Neural crest cell (in vitro differentiated cells): ENCODE measurements at regions not wholly inside any gene's neighbourhood (a gene's known extent, or its start where the extent isn't known, plus 50 kb on each side); places are given as distances from the start of the nearest gene placed in this dataset.

Experiments
- DNase-seq: peaks from one replicate; pipeline ENCODE4 v3.0.0; 2021; ENCODE audit warnings: low read depth, mixed read lengths, low spot score
- H3K27ac Mint-ChIP-seq: one replicate; pipeline ENCODE4 v1.8.0; 2021; ENCODE audit warnings: mild to moderate bottlenecking, mixed read lengths; ENCODE audit not compliant: unreplicated experiment
- H3K27me3 Mint-ChIP-seq: 2 replicates; pipeline ENCODE4 v1.8.0; 2021; ENCODE audit warnings: low read depth, mild to moderate bottlenecking, mixed read lengths
- H3K36me3 Mint-ChIP-seq: 2 replicates; pipeline ENCODE4 v1.8.0; 2021; ENCODE audit warnings: low read depth, mild to moderate bottlenecking, mixed read lengths
- H3K4me1 Mint-ChIP-seq: 2 replicates; pipeline ENCODE4 v1.8.0; 2021; ENCODE audit warnings: mixed read lengths
- H3K4me3 Mint-ChIP-seq: one replicate; pipeline ENCODE4 v1.8.0; 2021; ENCODE audit warnings: mild to moderate bottlenecking, mixed read lengths
- H3K9me3 Mint-ChIP-seq: 2 replicates; pipeline ENCODE4 v1.8.0; 2021; ENCODE audit warnings: mixed read lengths
- CTCF ChIP-seq: fragments of 200-600 bp; sonication (generic); conservative IDR thresholded peaks from 2 replicates; pipeline ENCODE4 v1.5.0; 2021; ENCODE audit warnings: antibody characterized with exemption, mild to moderate bottlenecking

DNA sequence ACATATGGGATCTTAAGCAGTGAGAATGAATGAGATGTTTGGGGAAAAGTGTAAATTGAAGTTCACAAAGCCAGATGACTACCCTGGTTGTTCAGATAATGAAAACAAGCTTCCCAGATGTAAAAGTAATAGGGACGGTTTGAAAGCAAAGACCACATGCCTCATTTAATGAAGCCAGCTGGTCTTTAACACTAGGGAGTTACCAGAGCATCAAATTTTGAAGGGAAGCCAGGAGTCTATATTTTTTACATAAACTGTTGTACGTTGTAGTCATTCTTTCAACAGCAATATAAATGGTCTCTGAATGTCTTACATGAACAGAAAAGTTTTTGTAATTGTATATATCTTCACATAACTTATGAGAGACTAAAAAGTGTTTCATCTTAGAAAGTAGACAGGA is 2604.5 kb upstream of the PCDH20 start:
- Mint-ChIP-seq H3K9me3 (no peaks in the 10 kb centered on the region), H3K4me1 (no peaks in the 10 kb centered on the region), H3K36me3 (no peaks in the 10 kb centered on the region), H3K27me3 (no peaks in the 10 kb centered on the region), H3K4me3 (no peak overlapping the region), H3K27ac (no peak overlapping the region)
- TF ChIP-seq CTCF, result no peak
- no peak for DNase-seq

DNA sequence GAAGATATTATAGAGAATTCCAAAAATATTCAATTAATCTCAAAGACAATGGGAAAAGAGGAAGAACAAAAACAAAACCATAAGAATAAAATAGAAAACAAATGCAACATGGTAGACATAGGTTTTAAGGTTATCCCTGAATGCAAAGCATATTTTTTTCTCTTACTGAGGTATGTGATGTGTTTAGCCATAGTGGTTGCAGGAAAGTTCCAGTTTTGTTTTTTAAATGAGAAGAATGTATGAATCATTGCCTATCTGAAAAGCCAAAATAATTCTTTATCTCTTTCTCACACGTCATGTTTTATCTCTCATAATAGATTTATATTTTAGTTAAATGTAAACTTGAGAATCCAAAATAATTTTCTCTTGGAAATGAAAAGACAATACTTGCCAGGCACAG is 2591.7 kb upstream of the PCDH20 start:
- DNase-seq, result no peak
- H3K36me3 Mint-ChIP-seq, result no peaks in the 10 kb centered on the region
- H3K27ac Mint-ChIP-seq, result no peak overlapping the region
- no peaks in the 10 kb centered on the region for H3K9me3 Mint-ChIP-seq
- TF ChIP-seq CTCF, result no peak
- no peaks in the 10 kb centered on the region for H3K27me3 Mint-ChIP-seq
- H3K4me3 Mint-ChIP-seq, result no peak overlapping the region
- no peaks in the 10 kb centered on the region for H3K4me1 Mint-ChIP-seq

- Mint-ChIP-seq H3K9me3 (no peaks in the 10 kb centered on the region), H3K4me1 (no peaks in the 10 kb centered on the region), H3K27ac (no peak overlapping the region), H3K4me3 (no peak overlapping the region), H3K36me3 (no peaks in the 10 kb centered on the region), H3K27me3 (no peaks in the 10 kb centered on the region)
- no peak for DNase-seq
- TF ChIP-seq CTCF, result no peak
These were observed 2584.7 kb upstream of the PCDH20 start for GRCh38 chr13:64000321-64000720.

DNA sequence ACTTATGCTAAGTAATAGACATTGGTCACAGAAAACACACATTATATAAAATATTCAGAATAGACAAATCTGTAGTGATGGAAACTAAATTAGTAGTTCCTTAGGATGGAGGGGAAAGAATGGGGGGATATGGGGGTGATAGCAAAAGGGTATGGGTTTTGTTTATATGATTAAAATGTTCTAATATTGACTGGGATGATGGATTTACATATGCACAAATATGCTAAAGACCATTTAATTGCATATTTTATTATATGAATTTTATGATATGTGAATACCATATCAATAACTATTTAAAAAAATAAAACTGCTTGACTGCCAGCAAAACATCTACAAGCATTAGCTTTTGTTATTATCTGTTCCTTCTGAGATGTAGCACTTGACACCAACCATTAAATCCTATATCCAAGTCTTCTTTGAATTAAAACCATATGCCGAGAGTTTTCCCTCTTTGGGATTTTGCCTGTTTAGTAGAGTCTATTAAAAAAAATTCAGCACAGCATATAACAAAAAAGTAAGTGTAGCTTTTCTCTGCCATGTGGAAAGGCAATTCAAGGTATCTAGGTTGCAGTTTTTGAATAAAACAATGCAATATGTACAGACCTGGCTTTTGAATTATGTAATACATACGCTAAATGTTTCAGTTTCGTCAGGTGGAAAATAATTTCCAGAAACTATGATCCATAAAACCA is 2584.1 kb upstream of the PCDH20 start:
- no peak for TF ChIP-seq CTCF
- no peaks in the 10 kb centered on the region for H3K27me3 Mint-ChIP-seq
- H3K27ac Mint-ChIP-seq, result no peak overlapping the region
- H3K9me3 Mint-ChIP-seq, result no peaks in the 10 kb centered on the region
- H3K4me3 Mint-ChIP-seq, result no peak overlapping the region
- no peaks in the 10 kb centered on the region for H3K4me1 Mint-ChIP-seq
- H3K36me3 Mint-ChIP-seq, result no peaks in the 10 kb centered on the region
- no peak for DNase-seq

DNA sequence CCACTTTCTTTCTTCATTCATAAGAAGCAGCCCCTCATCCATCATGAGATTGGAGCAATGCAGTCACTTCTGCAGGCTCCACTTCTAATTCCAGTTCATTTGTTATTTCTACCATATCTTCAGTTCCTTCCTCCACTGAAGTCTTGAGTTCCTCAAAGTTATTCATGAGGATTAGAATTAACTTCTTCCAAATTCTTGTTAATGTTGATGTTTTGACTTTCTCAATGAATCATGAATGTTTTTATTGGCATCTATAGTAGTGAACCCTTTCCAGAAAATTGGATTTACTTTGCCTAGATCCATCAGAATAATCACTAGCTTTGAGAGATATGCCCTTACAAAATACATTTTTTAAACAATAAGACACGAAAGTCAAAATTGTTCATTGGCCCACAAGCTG is 2567.7 kb upstream of the PCDH20 start:
- peaks cover 5% of the 10 kb centered on the region for H3K9me3 Mint-ChIP-seq
- no peak for DNase-seq
- TF ChIP-seq CTCF, result no peak
- H3K27me3 Mint-ChIP-seq, result no peaks in the 10 kb centered on the region
- no peaks in the 10 kb centered on the region for H3K4me1 Mint-ChIP-seq
- no peaks in the 10 kb centered on the region for H3K36me3 Mint-ChIP-seq
- no peak overlapping the region for H3K4me3 Mint-ChIP-seq
- no peak overlapping the region for H3K27ac Mint-ChIP-seq
